Karpas-422 (cell line): ENCODE measurements at regions not wholly inside any gene's neighbourhood (a gene's known extent, or its start where the extent isn't known, plus 50 kb on each side); places are given as distances from the start of the nearest gene placed in this dataset.

ENCODE experiments used
- DNase-seq: peaks from one replicate; pipeline ENCODE4 v3.0.0-alpha.2; 2015
- H2AFZ ChIP-seq: fragments of 200-600 bp; sonication (generic); 2 replicates; pipeline ENCODE4 v1.6.1; 2014; ENCODE audit warnings: antibody characterized with exemption, low read length, mixed read lengths
- H3K27ac ChIP-seq: fragments of 200-600 bp; sonication (generic); 2 replicates; pipeline ENCODE4 v1.5.1; 2014; ENCODE audit warnings: mild to moderate bottlenecking, low read length, moderate library complexity
- H3K27me3 ChIP-seq: fragments of 200-600 bp; sonication (generic); 2 replicates; pipeline ENCODE4 v1.6.1; 2014; ENCODE audit warnings: low read length, mixed read lengths
- H3K36me3 ChIP-seq: fragments of 200-600 bp; sonication (generic); 2 replicates; pipeline ENCODE4 v1.6.1; 2014; ENCODE audit warnings: low read length, mixed read lengths; ENCODE audit not compliant: insufficient read depth
- H3K4me1 ChIP-seq: fragments of 200-600 bp; sonication (generic); 2 replicates; pipeline ENCODE4 v1.6.1; 2014; ENCODE audit warnings: mild to moderate bottlenecking, low read length, mixed read lengths
- H3K4me2 ChIP-seq: fragments of 200-600 bp; sonication (generic); 2 replicates; pipeline ENCODE4 v1.6.1; 2014; ENCODE audit warnings: low read length, low read depth, mild to moderate bottlenecking; ENCODE audit not compliant: poor library complexity, severe bottlenecking
- H3K4me3 ChIP-seq: fragments of 200-600 bp; sonication (generic); 2 replicates; pipeline ENCODE4 v1.5.1; 2014; ENCODE audit warnings: mild to moderate bottlenecking, antibody characterized with exemption, low read length, mixed read lengths
- H3K79me2 ChIP-seq: fragments of 200-600 bp; sonication (generic); 2 replicates; pipeline ENCODE4 v1.6.1; 2014; ENCODE audit warnings: mild to moderate bottlenecking, low read length, mixed read lengths
- H3K9ac ChIP-seq: fragments of 200-600 bp; sonication (generic); 2 replicates; pipeline ENCODE4 v1.6.0; 2014; ENCODE audit warnings: low read length
- H3K9me2 ChIP-seq: fragments of 200-600 bp; sonication (generic), shearing (Covaris generic); replicated peaks from 2 replicates; pipeline ENCODE4 v1.6.0; 2014; ENCODE audit warnings: mild to moderate bottlenecking, low read length, moderate library complexity; ENCODE audit not compliant: insufficient read depth
- H3K9me3 ChIP-seq: fragments of 300-700, 200-600 bp; sonication (generic); 2 replicates; pipeline ENCODE4 v1.6.1; 2014; ENCODE audit warnings: low read length, mixed read lengths
- H4K20me1 ChIP-seq: fragments of 200-600 bp; sonication (generic); 2 replicates; pipeline ENCODE4 v1.6.1; 2014; ENCODE audit warnings: mild to moderate bottlenecking, antibody characterized with exemption, low read length, low read depth; ENCODE audit not compliant: insufficient read depth

DNA sequence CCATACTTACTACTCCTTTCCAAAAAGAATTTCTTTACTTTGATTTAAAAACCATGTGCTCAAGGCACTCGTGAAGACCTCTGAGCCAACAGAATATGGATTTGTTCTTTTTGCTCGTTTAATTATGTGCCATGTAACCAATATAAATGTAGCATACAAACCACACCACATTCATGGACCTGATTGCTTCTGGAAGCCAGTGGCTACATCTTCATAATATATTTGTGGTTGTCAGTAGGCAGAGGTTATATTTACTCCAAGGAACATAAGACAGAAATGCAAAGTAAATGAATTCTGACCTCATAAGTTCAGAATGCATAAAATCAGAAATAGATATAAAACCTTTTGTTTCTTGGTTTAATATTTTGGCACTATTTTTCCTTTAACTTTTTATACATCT lies 373.0 kb downstream of the HDGFL1 start:
- no peak overlapping the region for H2AFZ ChIP-seq
- peaks cover 14% of the 10 kb centered on the region for H3K9me3 ChIP-seq
- no peaks in the 10 kb centered on the region for H3K9me2 ChIP-seq
- no peak overlapping the region for H3K4me3 ChIP-seq
- H3K9ac ChIP-seq = no peak overlapping the region
- H3K36me3 ChIP-seq = no peaks in the 10 kb centered on the region
- DNase-seq = no peak
- H3K4me2 ChIP-seq = no peak overlapping the region
- no peaks in the 10 kb centered on the region for H3K27me3 ChIP-seq
- no peaks in the 10 kb centered on the region for H3K79me2 ChIP-seq
- H3K4me1 ChIP-seq = no peaks in the 10 kb centered on the region
- H3K27ac ChIP-seq = no peak overlapping the region
- no peaks in the 10 kb centered on the region for H4K20me1 ChIP-seq

DNA sequence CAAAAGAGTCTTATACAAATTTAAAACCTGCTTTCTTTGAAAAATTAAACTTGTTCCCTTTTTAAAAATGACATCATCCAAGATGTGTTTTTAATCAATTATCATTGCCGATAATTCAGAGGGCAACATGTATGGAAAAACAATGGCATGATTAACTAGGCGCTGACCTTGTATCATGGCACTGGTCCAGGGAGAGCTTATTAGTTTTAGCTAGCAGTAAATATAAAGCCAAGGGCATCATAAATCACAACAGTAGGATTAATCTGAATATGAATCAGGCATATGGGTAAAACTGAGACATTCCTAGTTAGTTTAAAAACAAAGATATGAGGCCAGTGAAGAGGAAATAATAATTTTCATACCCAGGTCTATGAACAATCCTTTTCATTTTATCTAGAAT lies 374.0 kb downstream of the HDGFL1 start:
- Histone ChIP-seq H4K20me1 (no peaks in the 10 kb centered on the region), H3K9me2 (no peaks in the 10 kb centered on the region), H3K9me3 (peaks cover 9% of the 10 kb centered on the region; the same call in 1 of the 2 replicates), H3K27ac (no peak overlapping the region), H3K4me1 (no peaks in the 10 kb centered on the region), H3K27me3 (no peaks in the 10 kb centered on the region), H2AFZ (no peak overlapping the region), H3K4me3 (no peak overlapping the region), H3K9ac (no peak overlapping the region), H3K36me3 (no peaks in the 10 kb centered on the region), H3K4me2 (no peak overlapping the region), H3K79me2 (no peaks in the 10 kb centered on the region)
- DNase-seq = no peak

DNA sequence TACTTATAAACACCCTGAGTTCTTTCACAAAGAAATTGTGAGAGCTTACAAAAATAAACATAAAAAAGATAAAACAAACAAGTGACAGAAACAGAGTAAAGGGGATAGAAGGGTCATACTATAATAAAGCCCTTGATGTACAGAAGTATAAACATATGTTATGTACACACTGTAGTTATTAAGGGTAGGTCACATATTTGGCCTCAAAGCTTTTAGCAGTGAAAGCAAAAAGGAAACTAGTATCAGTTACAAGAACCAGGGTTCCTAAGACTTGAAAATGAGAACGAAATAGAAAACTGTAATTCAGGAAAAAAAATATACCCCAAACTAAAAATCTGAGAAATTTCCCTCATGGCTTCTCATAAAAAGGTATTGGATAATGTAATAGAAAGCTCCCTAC lies 380.6 kb downstream of the HDGFL1 start:
- H3K9me3 ChIP-seq = peaks cover 8% of the 10 kb centered on the region; the same call in 1 of the 2 replicates
- H3K4me1 ChIP-seq = no peaks in the 10 kb centered on the region
- H3K4me3 ChIP-seq = no peak overlapping the region
- H3K27me3 ChIP-seq = no peaks in the 10 kb centered on the region
- H3K79me2 ChIP-seq = no peaks in the 10 kb centered on the region
- DNase-seq = no peak
- H4K20me1 ChIP-seq = no peaks in the 10 kb centered on the region
- no peak overlapping the region for H2AFZ ChIP-seq
- no peak overlapping the region for H3K4me2 ChIP-seq
- no peaks in the 10 kb centered on the region for H3K9me2 ChIP-seq
- H3K36me3 ChIP-seq = no peaks in the 10 kb centered on the region
- no peak overlapping the region for H3K9ac ChIP-seq
- no peak overlapping the region for H3K27ac ChIP-seq

DNA sequence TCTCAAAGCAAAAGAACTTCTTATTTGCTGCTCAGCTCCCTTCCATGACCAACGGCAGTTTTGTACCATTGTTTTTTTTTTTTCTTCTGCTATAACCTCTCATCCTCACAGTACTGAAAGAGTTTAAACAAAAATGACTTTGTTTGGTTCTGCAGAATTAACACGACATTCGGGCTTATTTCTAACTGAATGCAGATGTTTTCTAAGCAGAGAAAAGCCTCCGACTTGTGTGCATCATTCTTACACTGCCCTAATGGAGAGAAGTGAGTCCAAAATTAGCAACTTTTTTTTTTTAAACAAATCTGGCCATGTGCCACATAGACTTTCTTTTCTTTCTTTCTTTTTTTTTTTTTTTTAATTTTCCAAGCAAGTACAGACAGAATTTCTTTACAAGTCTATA lies 382.7 kb downstream of the HDGFL1 start:
- no peaks in the 10 kb centered on the region for H3K79me2 ChIP-seq
- no peak overlapping the region for H3K27ac ChIP-seq
- H3K4me3 ChIP-seq = no peak overlapping the region
- H4K20me1 ChIP-seq = no peaks in the 10 kb centered on the region
- H3K4me1 ChIP-seq = no peaks in the 10 kb centered on the region
- no peak for DNase-seq
- H3K27me3 ChIP-seq = no peaks in the 10 kb centered on the region
- H3K9ac ChIP-seq = no peak overlapping the region
- H3K4me2 ChIP-seq = no peak overlapping the region
- H3K36me3 ChIP-seq = no peaks in the 10 kb centered on the region
- no peaks in the 10 kb centered on the region for H3K9me2 ChIP-seq
- peaks cover 8% of the 10 kb centered on the region; the same call in 1 of the 2 replicates for H3K9me3 ChIP-seq
- no peak overlapping the region for H2AFZ ChIP-seq

DNA sequence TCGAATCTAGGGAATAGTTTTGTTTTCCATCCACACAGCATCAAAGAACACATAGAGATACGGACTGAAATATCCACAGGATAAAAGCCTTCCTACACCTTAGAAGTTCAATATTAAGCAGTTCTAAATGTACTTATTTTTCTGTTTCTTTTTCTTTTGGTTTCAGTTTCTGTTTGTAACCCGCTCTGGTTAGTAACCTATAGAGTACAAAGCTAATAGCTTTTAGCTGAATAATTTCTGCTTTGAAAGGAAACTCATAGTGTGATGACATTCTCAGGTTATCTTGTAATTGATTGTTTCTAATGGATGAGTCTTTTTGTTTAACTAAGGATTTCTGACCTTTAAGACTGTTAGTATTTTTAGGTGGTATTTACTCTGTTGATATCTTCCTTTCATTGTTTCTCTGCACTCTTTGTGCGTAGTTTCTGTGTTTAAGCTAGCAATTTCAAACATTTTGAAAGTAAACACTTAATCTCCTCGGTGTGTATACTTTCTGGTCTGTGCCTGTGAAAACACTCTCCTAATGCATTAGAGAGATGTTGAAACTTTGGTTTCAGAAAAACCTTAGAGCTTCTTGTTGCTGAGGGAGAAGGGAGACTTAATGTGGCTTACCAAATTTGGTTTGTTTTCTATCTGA lies 385.5 kb downstream of the HDGFL1 start:
- Histone ChIP-seq H3K36me3 (no peaks in the 10 kb centered on the region), H3K9me2 (no peaks in the 10 kb centered on the region), H3K9me3 (peaks cover 8% of the 10 kb centered on the region; the same call in 1 of the 2 replicates), H3K9ac (no peak overlapping the region), H3K4me2 (no peak overlapping the region), H4K20me1 (no peaks in the 10 kb centered on the region), H3K27ac (no peak overlapping the region), H3K4me1 (no peaks in the 10 kb centered on the region), H3K4me3 (no peak overlapping the region), H3K79me2 (no peaks in the 10 kb centered on the region), H2AFZ (no peak overlapping the region), H3K27me3 (no peaks in the 10 kb centered on the region)
- DNase-seq = no peak

DNA sequence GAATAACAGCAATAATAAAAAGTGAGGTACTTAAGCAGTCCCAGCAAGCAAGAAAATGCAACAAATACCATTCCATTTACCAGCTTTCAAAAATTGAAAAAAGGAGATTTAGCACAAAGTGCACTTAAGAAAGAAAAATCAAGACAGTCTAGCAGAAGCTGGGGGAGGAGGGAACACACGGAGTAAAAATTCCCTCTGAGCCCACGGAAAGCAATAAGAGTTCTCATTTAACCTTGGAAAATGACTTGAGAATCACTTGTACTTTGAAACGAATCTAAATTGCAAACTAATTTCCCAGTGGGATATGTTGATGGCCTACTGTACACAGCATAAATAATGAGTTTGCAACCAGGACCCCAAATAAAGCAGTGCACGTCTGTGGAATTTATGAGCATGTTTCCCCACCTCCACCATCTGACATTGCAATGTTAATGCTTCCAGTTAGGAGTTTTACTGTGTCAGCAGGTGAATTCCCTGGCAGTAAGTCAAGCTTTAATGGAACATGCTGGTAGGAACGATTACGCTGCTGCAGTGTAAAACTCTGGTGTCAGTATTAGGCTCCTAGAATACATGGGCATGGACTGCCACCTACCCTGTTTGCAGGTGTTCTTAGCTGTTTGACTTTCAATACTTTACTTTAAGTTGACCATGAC lies 386.8 kb downstream of the HDGFL1 start:
- H2AFZ ChIP-seq = no peak overlapping the region
- H3K27me3 ChIP-seq = no peaks in the 10 kb centered on the region
- no peak overlapping the region for H3K4me3 ChIP-seq

DNA sequence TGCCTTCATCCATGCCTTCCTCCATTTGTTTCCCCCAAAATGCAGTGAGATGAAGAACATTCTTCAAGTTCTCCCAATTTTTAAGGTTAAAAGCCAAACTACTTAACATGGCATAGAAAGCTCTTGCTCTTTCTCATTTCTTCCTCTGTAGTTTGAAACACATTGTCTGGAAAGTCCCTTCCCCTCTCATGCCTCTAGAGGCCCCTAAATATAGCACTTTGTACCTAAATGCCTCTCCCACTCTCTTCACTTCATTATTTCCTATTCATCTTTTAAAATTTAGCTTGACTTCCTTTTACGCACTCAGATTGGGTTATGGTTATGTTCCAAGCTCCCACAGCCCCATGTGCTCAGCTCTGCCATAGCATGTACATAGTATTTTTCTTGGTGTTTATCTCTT lies 389.3 kb downstream of the HDGFL1 start:
- DNase-seq = no peak
- Histone ChIP-seq H3K27ac (no peak overlapping the region), H3K36me3 (no peaks in the 10 kb centered on the region; the same call in 1 of the 2 replicates), H2AFZ (no peak overlapping the region), H3K4me1 (no peaks in the 10 kb centered on the region), H4K20me1 (no peaks in the 10 kb centered on the region), H3K4me3 (no peak overlapping the region), H3K4me2 (no peak overlapping the region), H3K9ac (no peak overlapping the region), H3K9me2 (no peaks in the 10 kb centered on the region), H3K27me3 (no peaks in the 10 kb centered on the region), H3K79me2 (no peaks in the 10 kb centered on the region), H3K9me3 (peaks cover 17% of the 10 kb centered on the region; the same call in 1 of the 2 replicates)

More for the DNA sequence above, 386.8 kb downstream of the HDGFL1 start:
- no peaks in the 10 kb centered on the region; the same call in 1 of the 2 replicates for H3K36me3 ChIP-seq
- H3K27ac ChIP-seq = no peak overlapping the region
- no peak overlapping the region for H3K9ac ChIP-seq
- no peaks in the 10 kb centered on the region for H3K79me2 ChIP-seq
- no peaks in the 10 kb centered on the region for H3K4me1 ChIP-seq
- H3K4me2 ChIP-seq = no peak overlapping the region
- peaks cover 18% of the 10 kb centered on the region; the same call in 1 of the 2 replicates for H3K9me3 ChIP-seq
- H3K9me2 ChIP-seq = no peaks in the 10 kb centered on the region
- DNase-seq = no peak
- no peaks in the 10 kb centered on the region for H4K20me1 ChIP-seq

DNA sequence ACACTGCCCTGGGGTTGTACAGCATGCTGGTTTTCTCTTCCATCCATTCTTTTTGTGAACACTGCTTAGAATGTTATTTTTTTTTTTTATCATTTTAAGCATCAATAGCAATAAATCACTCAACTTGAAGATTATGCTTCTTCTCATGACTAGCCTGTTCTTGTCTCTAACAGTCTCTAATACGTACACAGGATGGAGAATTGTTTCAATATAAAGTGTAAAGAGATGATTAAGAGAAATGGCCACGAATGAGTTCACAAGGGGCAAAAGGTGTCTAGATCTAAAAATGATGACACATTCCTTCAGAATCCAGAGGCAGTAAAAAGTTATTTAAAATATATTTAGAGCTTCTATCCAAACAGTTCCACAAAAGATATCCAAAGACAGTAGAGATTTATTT lies 390.2 kb downstream of the HDGFL1 start:
- Histone ChIP-seq H3K9me3 (peaks cover 23% of the 10 kb centered on the region; the same call in 1 of the 2 replicates), H3K36me3 (no peaks in the 10 kb centered on the region; the same call in 1 of the 2 replicates), H4K20me1 (no peaks in the 10 kb centered on the region), H3K79me2 (no peaks in the 10 kb centered on the region), H3K4me1 (no peaks in the 10 kb centered on the region), H3K9ac (no peak overlapping the region), H3K27me3 (no peaks in the 10 kb centered on the region), H3K27ac (no peak overlapping the region), H2AFZ (no peak overlapping the region), H3K4me3 (no peak overlapping the region), H3K4me2 (no peak overlapping the region), H3K9me2 (no peaks in the 10 kb centered on the region)
- no peak for DNase-seq
